NAMALWA (cell line): ENCODE measurements at regions not wholly inside any gene's neighbourhood (a gene's known extent, or its start where the extent isn't known, plus 50 kb on each side); places are given as distances from the start of the nearest gene placed in this dataset.
"Not testable (repeated sequence)": the region's sequence is repeated elsewhere in the genome, so short reads cannot be mapped to it uniquely, and the experiment has no call there.

Experiments used
- DNase-seq: peaks from one replicate; pipeline ENCODE4 v3.0.0-alpha.2; 2015; ENCODE audit warnings: low spot score

GRCh38 chr18:65287652-65288051 is 463.2 kb upstream of the CDH7 start:
- DNase-seq: no peak

- DNase-seq: no peak
Measured at GRCh38 chr18:65282096-65282495, 468.7 kb upstream of the CDH7 start.

DNA sequence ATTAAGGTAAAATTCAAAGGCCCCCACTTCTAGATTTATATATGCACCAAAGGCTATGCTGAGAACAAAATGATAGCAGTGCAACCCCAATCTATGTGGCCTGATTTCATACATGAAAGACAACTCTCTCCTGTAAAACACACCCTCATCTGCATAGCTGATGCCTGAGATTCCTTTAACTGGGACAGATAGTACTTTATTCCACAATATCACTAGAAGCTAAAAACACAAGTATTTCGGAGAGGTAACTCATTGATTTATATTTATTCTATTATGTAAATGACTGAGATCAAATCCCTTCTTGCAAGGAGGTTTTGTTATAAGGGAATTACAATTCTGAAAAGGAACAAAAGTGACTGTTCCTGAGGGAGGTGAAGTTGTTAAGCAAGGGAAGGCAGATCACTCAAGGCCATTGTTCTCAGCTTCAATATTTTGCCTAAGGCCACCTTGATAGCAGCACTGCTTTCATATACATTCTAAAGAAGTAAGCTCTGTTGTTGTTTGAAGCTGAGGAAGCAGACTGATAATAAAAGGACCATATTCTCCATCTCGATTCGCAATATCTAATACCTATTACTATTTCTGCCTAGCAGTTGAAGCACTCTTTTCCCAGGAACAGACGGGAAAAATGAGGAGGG is 471.0 kb upstream of the CDH7 start:
- DNase-seq: no peak

DNA sequence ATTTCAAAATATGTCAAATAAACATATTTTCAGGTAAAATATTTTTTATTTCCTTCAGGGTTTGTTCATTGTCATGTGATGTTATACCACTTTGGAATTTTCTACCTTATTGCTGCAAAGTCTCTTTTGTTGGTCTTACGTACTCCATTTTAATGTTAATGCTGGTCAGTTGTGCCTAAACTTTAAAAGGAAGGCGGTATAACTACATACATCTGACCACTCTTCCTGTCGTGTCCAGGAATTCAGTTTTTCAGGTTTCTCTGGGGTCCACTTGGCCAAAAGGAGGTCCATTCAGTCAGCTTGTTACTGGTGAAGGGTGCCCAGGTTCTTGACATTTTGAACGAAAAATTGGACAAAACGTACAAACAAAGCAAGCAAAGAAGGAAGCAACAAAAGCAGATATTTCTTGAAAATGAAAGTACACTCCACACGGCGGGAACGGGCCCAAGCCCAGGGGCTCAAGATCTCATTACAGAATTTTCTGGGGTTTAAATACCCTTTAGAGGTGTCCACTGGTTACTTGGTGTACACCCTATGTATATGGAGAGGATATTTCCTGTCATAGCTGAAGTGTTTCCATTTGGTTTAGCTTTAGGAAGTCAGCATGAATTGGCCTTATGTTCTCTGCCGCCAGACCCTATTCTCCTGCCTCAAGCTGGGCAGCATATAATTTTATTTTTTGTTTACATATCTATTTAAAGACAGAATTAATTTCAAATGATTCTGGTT is 471.7 kb upstream of the CDH7 start:
- DNase-seq: no peak

- DNase-seq: no peak
Measured at GRCh38 chr18:65269375-65269774, 481.4 kb upstream of the CDH7 start.

DNA sequence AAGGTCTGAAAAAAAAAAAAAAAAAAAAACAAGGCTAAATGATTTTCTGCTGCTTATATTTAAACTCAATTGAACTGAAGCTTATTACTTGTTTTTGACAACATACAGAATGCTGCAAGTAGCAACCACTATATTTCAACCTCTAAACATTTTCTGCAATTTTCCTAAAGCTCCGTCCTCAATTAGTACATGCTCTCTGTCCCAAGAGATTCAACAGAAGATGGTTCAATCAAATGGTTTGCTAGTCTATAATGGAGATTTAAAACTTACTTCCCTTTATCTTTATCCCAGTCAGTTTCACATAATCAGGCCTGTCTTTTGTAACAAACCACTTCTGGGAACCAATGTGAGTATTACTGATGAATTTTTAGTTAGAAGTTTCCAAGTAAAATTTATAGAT is 485.1 kb upstream of the CDH7 start:
- DNase-seq: no peak

GRCh38 chr18:65260030-65260429 is 490.8 kb upstream of the CDH7 start:
- no peak for DNase-seq

DNA sequence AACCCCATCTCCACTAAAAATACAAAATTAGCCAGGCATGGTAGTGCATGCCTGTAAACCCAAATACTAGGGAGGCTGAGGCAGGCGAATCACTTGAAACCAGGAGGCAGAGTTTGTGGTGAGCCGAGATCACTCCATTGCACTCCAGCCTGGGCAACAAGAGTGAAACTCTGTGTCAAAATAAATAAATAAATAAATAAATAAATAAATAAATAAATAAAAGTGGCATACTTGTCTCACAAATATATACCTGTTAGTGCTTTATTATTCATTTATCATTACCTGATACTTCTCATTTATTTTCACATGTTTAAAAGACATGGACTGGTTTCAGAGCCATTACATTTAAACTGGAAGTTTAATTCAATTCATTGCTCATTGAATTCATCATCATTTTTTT is 491.4 kb upstream of the CDH7 start:
- no peak for DNase-seq

- peak; percentile 4 for DNase-seq
Measured at GRCh38 chr18:65257149-65257548, 493.7 kb upstream of the CDH7 start.

DNA sequence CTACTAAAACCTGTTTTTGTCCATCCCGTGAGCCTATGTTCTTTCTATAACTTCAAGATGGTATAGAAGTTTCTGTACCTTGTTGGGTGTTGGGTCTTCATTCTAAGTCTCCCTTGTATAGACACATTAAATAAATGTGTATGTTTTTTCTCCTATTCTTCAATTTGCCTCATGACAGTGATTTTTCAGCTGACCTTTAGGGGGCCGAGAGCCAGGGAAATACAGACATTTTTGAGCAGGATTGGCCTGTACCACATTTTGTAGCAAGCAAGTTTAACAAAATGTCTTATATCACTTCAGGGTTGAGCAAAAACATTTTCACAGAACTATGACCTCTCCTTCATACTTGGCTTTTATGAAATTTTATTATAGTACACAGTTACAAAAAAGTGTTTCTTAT is 495.4 kb upstream of the CDH7 start:
- peak; percentile 10 for DNase-seq

DNA sequence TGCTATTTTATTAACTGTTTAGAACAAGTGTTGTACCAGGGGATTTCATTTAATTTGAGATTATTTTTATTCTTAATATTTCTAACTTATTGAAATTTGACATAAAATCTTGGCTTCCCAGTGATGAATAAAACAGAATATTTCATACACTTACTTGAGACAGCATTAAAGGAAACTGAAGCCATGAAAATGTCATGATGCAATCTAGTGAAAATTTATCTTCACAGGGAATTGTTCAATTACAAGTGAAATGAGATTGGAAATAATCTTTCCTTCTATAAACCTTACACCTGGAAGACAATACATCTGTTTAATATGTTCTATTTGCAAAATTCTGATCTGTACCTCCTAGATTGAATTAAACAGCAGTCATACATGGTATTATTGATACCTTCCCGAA is 511.0 kb upstream of the CDH7 start:
- no peak for DNase-seq

GRCh38 chr18:65235966-65236624 is 514.7 kb upstream of the CDH7 start:
- DNase-seq: no peak

DNA sequence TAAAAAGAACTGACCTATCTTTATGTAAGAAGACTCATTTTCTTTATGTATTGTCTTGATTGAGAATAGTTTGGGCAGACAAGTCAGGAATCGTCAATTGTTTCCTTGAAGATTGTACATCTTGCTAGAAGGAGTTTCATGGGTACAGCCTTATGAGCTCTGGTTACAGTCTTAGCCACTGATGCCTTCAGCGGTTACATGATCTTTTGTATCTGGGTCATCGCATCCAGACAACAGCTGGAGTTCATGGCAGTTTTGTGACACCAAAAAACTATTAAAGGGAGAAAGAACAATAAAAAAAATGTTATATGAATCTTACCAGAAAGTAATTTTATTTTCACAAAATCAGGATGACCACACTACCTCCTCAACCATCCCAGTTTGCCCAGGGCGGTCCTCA is 520.5 kb upstream of the CDH7 start:
- DNase-seq: no peak

DNA sequence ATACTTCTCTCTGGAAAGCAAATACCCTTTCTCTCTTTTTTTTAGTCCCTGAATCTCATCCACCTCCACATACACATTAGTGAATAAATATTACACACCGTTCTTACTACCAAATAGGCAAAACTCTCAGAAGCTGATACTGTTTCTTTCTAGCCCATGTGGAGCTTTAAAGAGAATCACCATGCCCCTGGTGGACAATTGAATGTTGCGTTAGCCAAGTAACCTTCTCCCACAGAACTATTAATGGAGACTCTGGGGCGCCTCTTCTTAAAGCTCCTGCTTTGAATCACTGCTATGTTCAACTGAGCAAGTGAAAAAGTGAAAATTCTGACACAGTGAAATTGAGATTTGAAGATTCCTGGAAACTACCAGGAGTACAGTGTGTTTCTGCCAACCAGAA is 522.8 kb upstream of the CDH7 start:
- peak; percentile 32 for DNase-seq

- no peak for DNase-seq
Measured at GRCh38 chr18:65221736-65222135, 529.1 kb upstream of the CDH7 start.

DNA sequence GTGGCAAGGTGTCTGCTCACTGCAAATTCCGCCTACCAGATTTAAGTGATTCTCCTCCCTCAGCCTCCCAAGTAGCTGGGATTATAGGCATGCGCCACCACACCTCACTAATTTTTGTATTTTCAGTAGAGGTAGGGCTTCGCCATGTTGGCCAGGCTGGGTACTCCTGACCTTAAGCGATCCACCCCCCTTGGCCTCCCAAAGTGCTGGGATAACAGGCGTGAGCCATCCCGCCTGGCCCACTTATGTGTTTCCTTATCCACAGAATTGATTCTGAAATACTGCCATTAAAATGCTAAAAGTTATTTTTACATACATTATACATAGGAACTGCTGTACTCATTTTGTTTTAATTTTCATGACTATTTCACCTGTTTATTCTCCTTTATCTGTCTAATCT is 529.7 kb upstream of the CDH7 start:
- DNase-seq: no peak

DNA sequence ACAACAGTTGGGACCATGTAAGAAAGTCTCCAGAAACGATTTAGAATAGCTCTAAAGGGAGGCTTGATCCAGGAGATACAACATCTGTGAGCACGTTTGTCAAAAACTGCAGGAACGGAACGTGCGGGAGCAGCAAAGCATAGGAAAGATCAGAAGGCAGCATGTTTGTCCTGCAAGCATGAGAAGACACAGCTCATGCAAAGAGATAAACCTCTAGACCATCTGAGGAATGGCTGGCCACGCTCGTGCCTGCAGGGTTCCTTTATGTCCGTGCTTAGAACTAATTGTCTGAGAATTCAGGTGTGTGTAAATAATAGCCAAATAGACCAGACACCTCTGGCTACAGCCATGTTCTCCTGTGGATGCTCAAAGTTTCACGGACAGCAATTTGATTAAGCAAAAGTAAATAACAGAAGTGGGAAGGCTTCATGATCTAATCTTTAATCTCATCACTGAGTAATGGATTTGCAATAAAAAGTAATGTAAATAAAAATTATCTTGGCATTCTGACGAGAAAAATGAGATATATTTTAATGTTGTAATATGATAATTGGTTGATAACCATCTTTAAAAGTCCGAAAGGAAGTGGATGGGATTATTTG is 534.8 kb upstream of the CDH7 start:
- no peak for DNase-seq

DNA sequence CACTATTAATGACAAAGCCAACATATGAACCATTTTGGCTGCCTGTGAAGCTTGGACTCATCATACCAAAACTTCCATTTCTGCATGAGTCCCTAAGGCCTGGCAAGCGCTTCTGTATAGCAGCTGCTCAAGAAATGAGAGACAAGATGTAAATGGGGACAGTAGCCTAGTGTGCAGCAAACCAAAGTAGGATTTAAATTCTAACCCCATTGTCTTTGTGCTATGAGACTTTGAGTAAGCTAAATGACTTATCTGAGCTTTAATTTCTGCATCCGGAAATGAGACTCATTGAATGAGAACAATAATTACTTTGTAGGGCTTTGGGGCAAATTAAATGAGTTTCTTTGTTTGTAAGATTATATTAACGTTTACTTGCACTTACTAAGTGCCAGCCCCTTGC is 536.4 kb upstream of the CDH7 start:
- DNase-seq: no peak

GRCh38 chr18:65206551-65207260 is 544.1 kb upstream of the CDH7 start:
- no peak for DNase-seq

GRCh38 chr18:65202091-65202490 is 548.7 kb upstream of the CDH7 start:
- DNase-seq: no peak

DNA sequence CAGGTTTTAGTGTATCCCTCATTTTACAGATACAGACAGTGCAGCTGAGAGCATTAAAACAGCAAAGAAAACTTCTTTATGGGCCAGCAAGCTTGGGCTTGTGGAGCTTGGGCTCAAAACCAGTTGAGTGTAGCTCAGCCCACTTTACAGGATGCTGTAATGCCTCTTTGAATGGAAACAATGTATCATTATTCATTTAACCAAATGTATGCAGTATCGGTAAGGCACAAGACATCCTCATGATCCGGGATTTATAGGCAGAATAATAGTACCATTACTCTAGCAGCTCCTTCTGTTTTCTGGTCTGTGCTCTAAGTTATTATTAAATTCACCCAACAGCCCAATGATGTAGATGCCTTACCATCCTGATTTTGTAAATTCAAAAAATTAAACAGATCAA is 575.1 kb upstream of the CDH7 start:
- no peak for DNase-seq

GRCh38 chr18:65162086-65162485 is 588.7 kb upstream of the CDH7 start:
- DNase-seq: not testable (repeated sequence)
